WTC11 (cell line): ENCODE measurements at regions not wholly inside any gene's neighbourhood (a gene's known extent, or its start where the extent isn't known, plus 50 kb on each side); places are given as distances from the start of the nearest gene placed in this dataset.

Experiments
- CREM ChIP-seq: sonication (generic); formaldehyde crosslinking; IDR thresholded peaks from 2 replicates; pipeline ENCODE4 v1.8.1; 2022; ENCODE audit warnings: mild to moderate bottlenecking, missing genetic modification reagents, moderate library complexity
- ESRRA ChIP-seq: sonication (generic); formaldehyde crosslinking; IDR thresholded peaks from 2 replicates; pipeline ENCODE4 v1.8.1; 2022; ENCODE audit warnings: mild to moderate bottlenecking, missing genetic modification reagents, borderline replicate concordance
- ETV6 ChIP-seq: sonication (generic); formaldehyde crosslinking; IDR thresholded peaks from 2 replicates; pipeline ENCODE4 v1.8.1; 2022; ENCODE audit warnings: mild to moderate bottlenecking, missing genetic modification reagents
- TF ChIP-seq, protein P1 (sequence below): sonication (generic); formaldehyde crosslinking; IDR thresholded peaks from 2 replicates; pipeline ENCODE4 v1.8.1; 2023; ENCODE audit warnings: mild to moderate bottlenecking, missing genetic modification reagents, borderline replicate concordance
- TF ChIP-seq, protein P2 (sequence below): fragments of 200-600 bp; IDR thresholded peaks from 2 replicates; pipeline ENCODE4 v1.8.0; 2022; ENCODE audit warnings: antibody characterized with exemption
- TF ChIP-seq, protein P3 (sequence below): sonication (generic); formaldehyde crosslinking; IDR thresholded peaks from 2 replicates; pipeline ENCODE4 v1.8.0; 2023; ENCODE audit warnings: missing genetic modification reagents

DNA sequence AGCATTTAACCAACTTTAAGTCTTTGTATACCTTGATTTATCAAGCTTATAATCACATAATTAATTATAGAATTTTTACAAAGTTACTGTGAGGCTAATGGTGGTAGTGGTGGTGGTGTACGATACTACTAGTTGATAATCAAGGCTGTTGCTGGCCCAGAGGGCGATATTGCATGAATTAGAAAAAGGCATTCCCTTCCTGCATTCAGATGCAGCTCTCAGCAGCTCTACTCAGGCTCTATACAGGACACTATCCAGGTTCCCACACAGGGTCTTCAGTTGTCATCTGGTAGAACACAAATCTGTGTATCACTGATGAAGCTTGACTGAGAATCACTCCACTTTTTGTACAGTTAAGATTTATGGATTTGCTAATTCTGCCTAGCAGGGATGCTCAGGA, 562.8 kb upstream of the C9orf72 start:
- TF ChIP-seq, protein P1, sequence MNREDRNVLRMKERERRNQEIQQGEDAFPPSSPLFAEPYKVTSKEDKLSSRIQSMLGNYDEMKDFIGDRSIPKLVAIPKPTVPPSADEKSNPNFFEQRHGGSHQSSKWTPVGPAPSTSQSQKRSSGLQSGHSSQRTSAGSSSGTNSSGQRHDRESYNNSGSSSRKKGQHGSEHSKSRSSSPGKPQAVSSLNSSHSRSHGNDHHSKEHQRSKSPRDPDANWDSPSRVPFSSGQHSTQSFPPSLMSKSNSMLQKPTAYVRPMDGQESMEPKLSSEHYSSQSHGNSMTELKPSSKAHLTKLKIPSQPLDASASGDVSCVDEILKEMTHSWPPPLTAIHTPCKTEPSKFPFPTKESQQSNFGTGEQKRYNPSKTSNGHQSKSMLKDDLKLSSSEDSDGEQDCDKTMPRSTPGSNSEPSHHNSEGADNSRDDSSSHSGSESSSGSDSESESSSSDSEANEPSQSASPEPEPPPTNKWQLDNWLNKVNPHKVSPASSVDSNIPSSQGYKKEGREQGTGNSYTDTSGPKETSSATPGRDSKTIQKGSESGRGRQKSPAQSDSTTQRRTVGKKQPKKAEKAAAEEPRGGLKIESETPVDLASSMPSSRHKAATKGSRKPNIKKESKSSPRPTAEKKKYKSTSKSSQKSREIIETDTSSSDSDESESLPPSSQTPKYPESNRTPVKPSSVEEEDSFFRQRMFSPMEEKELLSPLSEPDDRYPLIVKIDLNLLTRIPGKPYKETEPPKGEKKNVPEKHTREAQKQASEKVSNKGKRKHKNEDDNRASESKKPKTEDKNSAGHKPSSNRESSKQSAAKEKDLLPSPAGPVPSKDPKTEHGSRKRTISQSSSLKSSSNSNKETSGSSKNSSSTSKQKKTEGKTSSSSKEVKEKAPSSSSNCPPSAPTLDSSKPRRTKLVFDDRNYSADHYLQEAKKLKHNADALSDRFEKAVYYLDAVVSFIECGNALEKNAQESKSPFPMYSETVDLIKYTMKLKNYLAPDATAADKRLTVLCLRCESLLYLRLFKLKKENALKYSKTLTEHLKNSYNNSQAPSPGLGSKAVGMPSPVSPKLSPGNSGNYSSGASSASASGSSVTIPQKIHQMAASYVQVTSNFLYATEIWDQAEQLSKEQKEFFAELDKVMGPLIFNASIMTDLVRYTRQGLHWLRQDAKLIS (CRISPR knock-in tag), result no peak
- TF ChIP-seq ETV6 (CRISPR knock-in tag) (no peak), CREM (CRISPR knock-in tag) (no peak), ESRRA (CRISPR knock-in tag) (no peak)
- TF ChIP-seq, protein P2, sequence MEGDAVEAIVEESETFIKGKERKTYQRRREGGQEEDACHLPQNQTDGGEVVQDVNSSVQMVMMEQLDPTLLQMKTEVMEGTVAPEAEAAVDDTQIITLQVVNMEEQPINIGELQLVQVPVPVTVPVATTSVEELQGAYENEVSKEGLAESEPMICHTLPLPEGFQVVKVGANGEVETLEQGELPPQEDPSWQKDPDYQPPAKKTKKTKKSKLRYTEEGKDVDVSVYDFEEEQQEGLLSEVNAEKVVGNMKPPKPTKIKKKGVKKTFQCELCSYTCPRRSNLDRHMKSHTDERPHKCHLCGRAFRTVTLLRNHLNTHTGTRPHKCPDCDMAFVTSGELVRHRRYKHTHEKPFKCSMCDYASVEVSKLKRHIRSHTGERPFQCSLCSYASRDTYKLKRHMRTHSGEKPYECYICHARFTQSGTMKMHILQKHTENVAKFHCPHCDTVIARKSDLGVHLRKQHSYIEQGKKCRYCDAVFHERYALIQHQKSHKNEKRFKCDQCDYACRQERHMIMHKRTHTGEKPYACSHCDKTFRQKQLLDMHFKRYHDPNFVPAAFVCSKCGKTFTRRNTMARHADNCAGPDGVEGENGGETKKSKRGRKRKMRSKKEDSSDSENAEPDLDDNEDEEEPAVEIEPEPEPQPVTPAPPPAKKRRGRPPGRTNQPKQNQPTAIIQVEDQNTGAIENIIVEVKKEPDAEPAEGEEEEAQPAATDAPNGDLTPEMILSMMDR, result no peak
- TF ChIP-seq, protein P3, sequence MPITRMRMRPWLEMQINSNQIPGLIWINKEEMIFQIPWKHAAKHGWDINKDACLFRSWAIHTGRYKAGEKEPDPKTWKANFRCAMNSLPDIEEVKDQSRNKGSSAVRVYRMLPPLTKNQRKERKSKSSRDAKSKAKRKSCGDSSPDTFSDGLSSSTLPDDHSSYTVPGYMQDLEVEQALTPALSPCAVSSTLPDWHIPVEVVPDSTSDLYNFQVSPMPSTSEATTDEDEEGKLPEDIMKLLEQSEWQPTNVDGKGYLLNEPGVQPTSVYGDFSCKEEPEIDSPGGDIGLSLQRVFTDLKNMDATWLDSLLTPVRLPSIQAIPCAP, result no peak
